Renal cortex interstitium (tissue), 11 donors: ENCODE measurements at regions not wholly inside any gene's neighbourhood (a gene's known extent, or its start where the extent isn't known, plus 50 kb on each side); places are given as distances from the start of the nearest gene placed in this dataset.

Experiments
- DNase-seq, 11 donors: peaks; one replicate each; pipeline ENCODE4 v3.0.0-alpha.2; 2013; ENCODE audit warnings: low read depth in 9 of 11, low spot score in 4 of 11; ENCODE audit errors: extremely low read depth in 1 of 11

DNA sequence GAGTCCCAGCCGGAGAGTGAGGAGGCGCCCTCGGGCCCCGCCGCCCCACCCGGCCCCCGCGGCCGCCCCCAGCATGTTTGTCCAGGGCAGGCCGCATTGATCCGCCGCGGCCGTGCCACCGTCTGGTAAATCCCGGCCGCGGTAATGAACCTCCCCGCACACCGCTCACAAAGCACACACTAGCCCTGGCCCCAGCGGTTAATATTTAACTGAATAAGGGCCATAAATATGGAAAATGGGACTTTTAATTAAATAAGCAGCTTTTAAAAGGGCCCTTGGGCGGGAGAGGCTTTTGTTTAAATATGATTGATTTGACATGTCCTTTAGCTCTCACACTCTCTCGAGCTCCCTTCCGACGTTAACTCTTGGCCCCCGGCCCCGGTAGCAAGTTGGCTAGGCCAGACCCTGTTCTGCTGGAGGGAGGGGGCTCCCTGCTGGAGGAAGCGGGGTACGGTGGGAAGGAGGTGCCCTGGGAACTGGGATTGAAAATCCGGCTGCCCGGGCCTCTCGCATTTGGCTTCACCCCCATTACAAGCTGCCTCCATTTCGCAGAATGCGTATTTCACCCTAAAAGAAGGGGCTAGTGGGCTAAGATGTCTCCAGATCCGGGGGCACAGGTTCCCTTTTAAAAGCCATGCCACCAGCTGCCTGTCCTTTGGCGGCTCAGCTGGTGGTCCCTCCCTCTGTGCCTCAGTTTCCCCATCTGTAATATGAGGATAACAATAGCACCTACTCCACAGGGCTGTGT, 199.8 kb downstream of the RBM19 start:
- DNase-seq: peak in 2 of 11 donors; percentile 27 to 36

DNA sequence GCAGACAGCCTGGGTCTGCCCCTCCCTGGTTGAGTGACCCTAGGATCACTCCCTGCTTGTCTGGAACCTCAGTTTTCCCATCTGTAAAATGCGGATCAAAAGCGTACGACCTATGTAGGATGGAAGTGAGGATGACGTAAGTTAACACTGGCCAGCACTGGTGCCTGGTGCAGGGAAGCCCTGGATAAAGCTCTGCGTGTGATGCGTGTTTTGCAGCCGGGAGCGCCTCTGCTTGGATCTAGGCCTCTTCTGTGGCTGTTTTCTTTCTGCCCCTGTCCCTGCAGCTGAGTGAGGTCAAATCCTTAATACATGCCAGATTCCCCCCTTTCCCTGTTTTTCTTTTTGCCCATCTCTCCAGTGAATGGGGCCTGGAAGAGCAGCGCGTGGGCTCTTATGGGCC, 201.5 kb downstream of the RBM19 start:
- DNase-seq: no peak

DNA sequence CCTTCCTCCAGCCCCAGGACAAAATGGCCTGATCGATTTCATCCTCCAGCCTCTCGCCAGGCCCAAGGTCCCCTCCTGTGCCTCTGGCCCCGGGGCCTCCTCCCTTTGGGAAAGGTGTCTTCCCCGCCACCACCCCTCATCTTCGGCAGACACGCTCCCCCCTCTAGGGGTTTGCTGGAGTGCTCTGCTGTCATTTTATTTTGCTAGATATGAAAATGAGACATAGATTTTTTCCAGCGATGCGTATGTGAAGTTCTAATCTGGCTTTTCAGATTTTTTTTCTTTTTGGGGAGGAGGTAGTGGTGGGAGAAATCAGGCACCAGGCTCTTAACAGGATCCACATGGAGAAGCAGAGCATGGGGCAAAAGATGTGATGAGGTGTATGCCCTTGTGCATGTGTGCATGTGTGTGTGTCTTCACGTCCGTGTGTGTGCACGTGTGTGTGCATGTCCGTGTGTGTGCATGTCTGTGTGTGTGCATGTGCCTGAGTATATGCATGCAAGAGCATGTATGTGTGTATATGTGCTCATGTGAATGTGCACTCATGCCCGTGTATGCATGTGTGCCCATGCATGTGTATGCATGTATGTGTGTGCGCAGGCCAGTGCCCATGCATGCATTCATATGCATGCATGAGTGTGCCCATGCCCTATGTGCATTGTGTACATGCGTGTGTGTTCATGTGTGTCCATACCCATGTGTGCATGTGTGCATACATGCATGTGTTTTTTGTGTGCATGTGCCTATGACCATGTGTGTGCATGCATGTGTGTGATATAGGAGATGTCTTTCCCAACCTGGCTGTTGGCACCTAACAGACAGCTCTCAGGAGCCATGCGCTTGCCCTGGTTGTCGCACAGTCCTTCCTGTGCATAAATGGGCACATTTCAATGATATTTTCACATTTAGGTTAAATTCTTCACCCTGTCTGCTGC, 203.0 kb downstream of the RBM19 start:
- DNase-seq: no peak

DNA sequence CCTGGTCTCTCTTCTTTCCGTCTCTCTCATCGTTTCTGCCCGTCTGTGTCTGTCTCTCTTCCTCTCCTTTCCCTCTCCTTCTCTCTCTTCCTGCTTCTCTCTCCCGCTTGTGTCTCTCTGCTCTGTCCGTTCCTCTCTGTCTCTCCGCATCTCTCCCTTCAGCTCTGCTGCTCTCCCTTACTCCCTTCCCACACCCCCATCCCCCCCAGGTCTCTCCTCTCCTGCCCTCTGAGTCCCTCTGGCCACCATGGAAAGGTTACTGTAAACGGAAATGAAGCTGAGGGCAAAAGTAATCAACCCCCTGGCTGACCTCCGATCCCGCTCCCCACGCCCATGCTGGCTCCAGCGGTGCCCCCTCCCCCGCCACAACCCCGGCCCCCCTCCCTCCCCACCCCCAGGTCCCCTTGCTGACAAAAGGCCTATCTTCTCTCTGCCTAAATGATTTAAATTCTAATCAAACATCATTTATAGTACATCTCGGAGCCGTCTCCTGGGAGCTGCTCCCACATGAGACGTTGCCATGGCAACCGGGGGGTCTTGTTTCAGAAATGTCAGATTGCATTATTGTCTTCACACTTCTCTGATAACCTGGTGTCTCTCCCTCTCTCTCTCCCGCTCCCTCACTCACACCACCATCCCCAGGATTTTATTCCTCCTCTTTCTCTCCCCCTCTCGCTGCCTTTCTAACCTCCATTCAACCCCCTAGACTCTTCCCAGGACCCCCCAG, 203.8 kb downstream of the RBM19 start:
- DNase-seq: peak in 2 of 11 donors; percentile 42 to 48

DNA sequence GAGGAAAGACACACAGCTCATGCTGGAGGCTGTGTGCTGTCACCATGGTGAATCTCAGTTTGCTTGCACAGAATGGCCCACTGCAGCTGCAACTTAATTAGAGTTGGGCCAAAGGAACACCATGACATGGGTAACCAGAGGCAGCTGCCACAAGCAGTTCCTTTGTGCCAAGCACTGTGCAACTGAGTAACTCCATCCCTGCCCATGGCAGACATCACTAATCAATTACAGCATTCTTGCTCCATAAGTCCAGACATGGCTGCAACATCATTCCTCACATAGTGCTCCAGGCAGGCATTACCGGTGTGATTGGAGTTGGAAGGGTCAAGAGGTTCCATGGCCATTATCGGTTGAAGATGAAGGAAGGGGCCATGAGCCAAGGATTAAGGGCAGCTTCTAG, 207.0 kb downstream of the RBM19 start:
- DNase-seq: no peak

DNA sequence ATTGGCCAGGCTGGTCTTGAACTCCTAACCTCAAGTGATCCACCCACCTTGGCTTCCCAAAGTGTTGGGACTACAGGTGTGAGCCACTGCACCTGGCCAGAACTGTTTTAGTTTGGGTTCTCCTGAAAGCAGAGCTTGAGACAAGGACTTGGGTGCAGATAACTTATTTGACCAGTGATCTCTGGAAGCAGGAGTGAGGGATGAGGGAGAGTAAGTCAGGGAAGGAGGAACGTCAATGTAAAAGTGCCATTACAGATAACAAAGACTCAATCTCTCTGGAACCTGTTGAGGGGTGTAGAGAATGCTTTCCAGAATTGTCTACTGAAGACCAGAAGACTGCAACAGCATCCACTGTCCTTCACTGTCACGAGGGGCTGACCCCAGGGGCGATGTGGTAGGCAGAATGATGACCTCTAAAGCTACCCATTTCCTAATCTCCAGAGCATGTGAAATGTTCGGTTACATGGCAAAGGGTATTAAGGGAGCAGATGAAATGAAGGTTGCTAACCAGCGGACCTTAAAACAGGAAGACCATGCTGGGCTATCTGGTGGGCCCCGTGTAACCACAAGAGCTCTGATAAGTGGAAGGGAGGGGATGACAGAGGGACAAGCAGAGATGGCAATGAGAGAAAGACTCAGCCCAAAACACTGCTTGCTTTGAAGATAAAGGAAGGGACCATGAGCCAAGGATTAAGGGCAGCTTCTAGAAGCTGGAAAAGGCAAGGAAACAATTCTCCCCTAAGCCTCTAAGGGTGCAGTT, 207.8 kb downstream of the RBM19 start:
- DNase-seq: no peak

DNA sequence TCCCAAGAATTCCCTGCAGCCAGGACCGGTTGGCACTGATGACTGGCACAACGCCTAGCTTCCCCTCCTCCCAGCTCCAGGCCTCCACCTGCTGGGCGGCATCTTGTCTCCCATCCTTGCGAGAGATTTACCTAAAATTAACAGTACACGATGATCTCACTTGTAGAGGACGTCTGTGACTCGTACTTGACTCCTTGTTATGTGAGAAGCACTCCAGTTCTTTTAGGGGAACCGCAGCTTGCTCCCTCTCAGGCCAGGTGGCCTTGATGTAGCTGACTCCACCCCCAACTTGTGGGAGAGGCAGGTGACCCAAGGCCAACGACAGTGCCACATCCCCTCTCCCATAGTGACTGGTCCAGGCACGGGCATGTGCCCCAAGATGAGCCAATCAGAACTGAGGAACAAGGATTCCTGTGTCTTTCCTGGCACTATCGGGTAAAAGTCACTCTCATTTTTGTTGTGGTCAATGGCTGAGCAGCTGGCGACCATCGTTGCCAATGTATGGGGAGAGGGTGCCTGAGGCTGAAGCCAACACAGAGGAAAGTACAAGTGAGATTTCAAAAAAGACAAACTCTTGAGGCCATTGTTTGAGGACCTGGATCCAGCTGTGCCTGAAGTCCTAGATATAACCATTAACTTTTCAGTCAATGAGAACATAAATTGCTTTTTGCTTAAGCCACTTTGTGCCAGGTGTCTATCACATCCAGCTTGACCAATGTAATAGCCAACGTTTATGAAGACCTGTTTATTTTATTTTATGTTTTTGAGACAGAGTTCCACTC, 208.7 kb downstream of the RBM19 start:
- no peak for DNase-seq

DNA sequence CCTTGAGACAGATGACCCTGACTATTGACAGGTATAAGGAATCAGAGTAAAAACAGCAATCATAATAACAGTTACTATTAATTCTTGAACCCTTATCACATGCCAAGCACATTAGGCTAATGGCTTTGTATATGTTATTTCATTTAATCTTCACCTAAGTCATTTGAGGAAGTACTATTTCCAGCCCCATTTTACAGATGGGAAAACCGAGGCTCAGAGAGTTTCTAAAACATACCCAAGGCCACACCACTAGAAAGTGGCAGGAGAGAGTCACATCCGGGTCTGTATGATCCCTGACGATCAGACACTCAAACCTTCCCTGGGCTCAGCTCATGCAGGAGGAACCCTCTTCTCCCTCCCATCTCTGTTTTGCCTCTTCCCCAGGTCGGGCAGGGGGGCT, 209.5 kb downstream of the RBM19 start:
- DNase-seq: no peak

DNA sequence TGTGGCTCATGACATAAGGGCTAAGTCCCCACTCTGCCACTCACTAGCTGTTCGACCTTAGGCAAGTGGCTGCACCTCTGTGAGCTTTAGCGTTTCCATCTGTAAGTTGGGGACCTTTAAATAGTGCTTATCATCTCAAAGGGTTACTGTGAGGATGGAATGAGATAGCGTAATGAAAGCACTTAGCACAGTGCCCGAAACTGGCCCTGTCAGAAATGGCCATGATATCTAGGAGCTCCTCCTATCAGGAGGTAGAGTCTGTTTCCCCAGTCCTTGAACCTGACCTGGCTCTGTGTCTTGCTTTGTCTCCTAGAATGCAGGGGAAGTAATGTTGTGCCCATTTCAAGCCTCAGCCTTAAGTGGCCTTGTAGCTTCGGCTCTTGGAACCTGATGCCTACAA, 211.0 kb downstream of the RBM19 start:
- no peak for DNase-seq

DNA sequence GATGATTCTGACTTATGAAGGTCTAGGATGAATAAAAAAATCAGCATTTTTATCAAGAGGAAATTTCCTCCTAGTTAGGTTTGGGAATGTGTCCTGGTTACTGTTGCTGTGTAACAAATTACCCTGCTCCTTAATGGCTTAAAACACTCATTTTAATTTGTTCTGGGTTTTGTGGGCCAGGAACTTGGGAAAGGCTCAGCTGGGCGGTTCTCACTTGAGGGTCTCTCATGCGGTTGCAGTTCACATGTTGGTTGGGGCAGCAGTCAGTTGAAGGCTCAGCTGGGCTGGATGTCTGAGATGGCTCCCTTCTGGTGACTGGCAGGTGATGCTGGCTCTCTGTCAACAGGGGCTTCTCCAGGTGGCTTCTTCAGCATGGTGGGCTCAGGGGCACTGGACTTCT, 214.6 kb downstream of the RBM19 start:
- DNase-seq: no peak

DNA sequence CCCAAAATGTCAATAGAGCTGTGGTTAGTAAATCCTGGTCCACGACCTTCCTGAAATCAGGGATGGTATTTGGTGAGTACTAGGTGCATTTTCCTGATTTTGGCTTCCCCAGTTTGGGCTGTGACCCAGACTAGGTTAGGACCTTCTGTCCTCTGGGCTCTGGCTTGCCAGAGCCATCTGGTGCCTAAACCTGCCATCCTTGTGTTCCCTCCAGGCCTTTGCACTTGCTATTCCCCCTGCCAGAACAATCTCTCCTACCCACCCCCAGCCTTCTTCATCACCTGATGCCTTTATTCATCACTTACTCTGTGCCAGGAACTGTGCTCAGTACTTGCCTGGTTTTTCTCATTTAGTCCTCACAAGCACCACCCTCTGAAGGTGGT, 216.7 kb downstream of the RBM19 start:
- DNase-seq: no peak

DNA sequence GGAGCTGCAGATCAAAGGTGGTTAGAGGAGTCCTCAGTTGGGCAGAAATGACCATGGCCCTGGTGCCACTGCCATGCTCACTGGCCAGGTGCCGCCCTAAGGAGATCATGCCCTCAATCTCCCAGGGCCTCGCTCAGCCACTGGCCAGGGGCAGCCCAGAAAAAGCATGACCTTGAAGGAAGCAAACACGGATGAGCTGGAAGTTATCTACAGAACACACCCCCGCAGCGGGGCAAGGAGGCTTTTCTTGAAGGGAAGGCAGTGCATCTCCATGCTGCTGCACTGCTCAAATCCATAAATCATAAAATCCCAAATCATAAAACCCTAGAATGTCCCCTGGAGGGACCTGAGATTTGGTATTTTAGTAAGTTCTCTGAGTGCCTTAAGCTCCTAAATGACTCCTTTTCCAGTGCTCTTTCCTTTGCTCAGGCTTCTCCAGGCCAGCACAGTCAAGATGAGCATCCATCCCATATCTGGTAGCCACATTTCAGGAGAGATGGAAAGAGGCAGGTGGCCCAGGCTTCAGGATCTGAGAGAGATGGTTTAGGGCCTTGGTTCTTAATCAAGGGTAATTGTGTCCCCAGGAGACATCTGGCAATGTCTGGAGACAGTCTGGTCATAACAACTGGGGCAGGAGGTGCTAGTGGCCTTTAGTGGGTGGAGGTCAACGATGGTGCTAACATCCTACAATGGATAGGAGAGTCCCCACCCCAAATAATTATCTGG, 217.3 kb downstream of the RBM19 start:
- no peak for DNase-seq

DNA sequence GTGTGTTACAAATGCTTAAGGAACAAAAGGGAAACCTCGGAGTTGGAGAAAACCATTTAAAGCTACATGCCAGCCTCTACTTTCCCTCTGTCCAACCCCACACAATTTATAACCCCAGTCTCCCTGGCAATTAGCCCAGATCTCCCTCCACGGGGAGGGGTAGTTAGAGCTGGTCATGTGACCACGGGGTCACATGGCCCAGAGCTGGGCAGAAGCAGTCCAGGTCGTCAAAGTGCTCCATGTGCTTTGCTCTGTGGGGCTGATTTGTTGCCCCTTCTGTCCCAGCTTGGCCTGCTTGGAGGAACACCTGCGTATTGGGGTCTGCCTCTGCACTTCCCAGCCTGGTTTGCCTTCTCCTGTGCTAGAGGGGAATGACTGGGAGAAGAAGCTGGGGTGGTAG, 219.1 kb downstream of the RBM19 start:
- no peak for DNase-seq

DNA sequence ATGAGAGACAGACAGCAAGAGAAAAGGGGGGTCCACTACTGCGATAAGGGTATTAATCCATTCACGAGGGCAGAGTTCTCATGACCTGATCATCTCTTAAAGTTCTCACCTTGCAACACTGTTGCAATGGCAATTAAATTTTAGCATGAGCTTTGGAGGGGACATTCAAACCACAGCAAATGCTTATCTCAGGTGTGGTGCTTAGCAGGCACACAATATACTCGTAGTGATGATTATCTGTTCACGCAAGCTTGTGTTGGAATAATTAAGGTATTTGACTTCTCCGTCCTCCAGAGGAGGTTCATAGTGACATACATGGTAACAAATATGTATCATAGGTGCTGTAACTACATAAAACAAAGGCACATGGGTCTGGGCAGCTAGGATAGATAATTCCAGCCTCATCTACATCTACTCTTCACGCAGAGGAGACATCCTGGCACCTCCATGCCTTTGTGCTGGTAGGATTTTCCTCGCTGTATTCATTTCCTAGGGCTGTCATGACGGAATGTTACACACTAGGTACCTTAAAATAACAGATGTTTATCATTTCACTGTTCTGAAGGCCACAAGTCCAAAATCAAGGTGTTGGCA, 221.2 kb downstream of the RBM19 start:
- DNase-seq: no peak

DNA sequence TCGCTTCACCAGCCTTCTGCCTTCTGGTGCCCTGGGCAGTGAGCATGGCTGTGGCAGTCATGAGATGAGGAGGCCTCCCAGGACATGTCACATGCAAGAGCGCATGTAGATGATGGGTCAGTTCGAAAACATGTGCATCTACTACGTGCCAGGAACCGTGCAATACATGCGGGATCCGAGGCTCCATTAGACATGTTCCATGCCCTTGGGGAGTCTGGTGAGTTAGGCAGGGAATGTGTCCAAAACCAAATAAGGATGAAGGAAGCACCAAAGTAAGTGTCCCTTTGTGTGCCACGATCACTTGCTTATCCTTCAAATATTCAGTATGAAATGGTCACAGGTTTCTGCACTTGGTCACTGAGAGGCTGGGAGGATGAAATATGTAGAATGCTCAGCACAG, 223.3 kb downstream of the RBM19 start:
- no peak for DNase-seq

DNA sequence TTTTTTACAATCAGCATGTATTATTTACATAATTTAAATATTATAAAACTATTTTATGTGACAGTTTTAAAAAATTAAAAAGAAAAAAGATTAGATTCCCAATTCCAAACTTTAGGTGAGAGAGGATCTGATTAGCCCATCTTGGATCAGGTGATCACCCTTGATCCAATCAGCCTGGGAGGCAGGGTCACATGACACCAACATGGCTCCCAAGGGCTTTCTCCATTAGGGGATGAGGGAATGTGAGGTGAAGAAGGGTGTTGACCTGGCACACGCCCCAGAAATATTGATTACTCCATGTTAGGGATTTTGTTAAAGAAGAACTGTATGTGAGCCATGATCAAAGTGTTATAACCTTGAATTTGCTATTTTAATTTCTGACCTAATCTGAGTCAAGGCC, 225.4 kb downstream of the RBM19 start:
- no peak for DNase-seq

DNA sequence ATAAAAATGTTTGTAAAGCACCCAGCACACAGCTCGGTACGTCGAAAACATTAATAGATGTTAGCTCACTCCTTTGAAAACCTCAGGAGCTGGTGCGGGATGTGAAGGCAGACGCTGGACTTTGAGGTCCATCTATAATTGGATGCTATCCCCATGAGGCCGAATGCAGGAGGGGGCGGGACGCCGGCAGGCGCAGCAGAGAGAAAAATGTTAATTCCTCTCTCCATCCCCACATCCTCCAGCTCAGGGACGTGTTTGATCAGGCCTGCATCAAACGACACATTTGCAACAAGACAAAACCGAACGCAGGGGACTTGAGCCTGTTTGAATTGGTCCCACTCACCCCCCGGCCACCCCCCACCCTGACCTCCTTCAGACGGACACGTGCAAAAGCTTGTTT, 231.0 kb downstream of the RBM19 start:
- no peak for DNase-seq
